HepG2 (cell line): ENCODE measurements at regions not wholly inside any gene's neighbourhood (a gene's known extent, or its start where the extent isn't known, plus 50 kb on each side); places are given as distances from the start of the nearest gene placed in this dataset.

Experiments used
- ATAC-seq: fragments of 200-7000 bp; cut with Tn5 transposase; 3 replicates; pipeline ENCODE4 v1.9.1; 2020; ENCODE audit warnings: mild to moderate bottlenecking, moderate library complexity
- BruUV-seq: library from RNA; stranded (reverse); fragments of 400-500 nt; replicated peaks from 2 replicates; lab custom pipeline; 2021; lab: Mats Ljungman, UMichigan
- CTCF ChIA-PET: fragments of 300-600 bp; formaldehyde crosslinking; extraction: SDS; loops from one replicate; lab custom pipeline; 2021; ENCODE audit warnings: low total read pairs, inconsistent platforms, low intra/inter-chr PET ratio; lab: Yijun Ruan, JAX
- POLR2A ChIA-PET: fragments of 350-600 bp; sonication (Branson Sonifier 250); formaldehyde crosslinking; loops from one replicate; lab custom pipeline; 2020; ENCODE audit warnings: antibody characterized with exemption, inconsistent platforms; lab: Yijun Ruan, JAX
- DNase-seq: peaks from one replicate; pipeline ENCODE4 v3.0.0-alpha.2; 2015; ENCODE audit warnings: low spot score
- FAIRE-seq: peaks from 3 replicates; lab custom pipeline; 2011; peaks lifted over from hg19 to GRCh38; lab: Jason Lieb, UNC
- H2AFZ ChIP-seq: one replicate; pipeline ENCODE4 v1.6.1; 2011; ENCODE audit warnings: low read length, inconsistent platforms
- H3K27ac ChIP-seq: fragments of 300-600 bp; 3 replicates; pipeline ENCODE4 v1.8.0; 2011; ENCODE audit warnings: mixed run types, mild to moderate bottlenecking, mixed read lengths, low read length, inconsistent platforms; ENCODE audit not compliant: insufficient read depth; ENCODE audit errors: extremely low read length
- H3K27me3 ChIP-seq, 2 experiments: fragments of 200-600 bp in 1 of 2; 2 replicates in 1 of 2; 3 replicates in 1 of 2; pipeline versions ENCODE4 v1.6.0 to v1.8.0; 2011; ENCODE audit warnings: low read length in 2 of 2, mild to moderate bottlenecking in 2 of 2, moderate library complexity in 2 of 2, inconsistent platforms in 1 of 2; ENCODE audit not compliant: insufficient read depth in 2 of 2, control insufficient read depth in 1 of 2
- H3K36me3 ChIP-seq, 2 experiments: fragments of 200-600 bp in 1 of 2; replicated peaks in 1 of 2; 2 replicates in 1 of 2; 3 replicates in 1 of 2; pipeline versions ENCODE4 v1.5.1 to v1.8.0; 2011; ENCODE audit warnings: low read length in 2 of 2, inconsistent platforms in 1 of 2; ENCODE audit not compliant: insufficient read depth in 2 of 2, control insufficient read depth in 1 of 2
- H3K4me1 ChIP-seq: 2 replicates; pipeline ENCODE4 v1.5.1; 2012; ENCODE audit warnings: low read length, inconsistent platforms; ENCODE audit not compliant: insufficient read depth
- H3K4me2 ChIP-seq: 2 replicates; pipeline ENCODE4 v1.6.0; 2011; ENCODE audit warnings: low read depth, low read length, inconsistent platforms
- H3K4me3 ChIP-seq, 3 experiments: fragments of 200-600 bp in 1 of 3; sonication (generic), shearing (Covaris generic) in 1 of 3; replicated peaks in 1 of 3; 2 replicates each; pipeline ENCODE4 v1.5.1; 2011 to 2016; ENCODE audit warnings: low read length in 3 of 3, inconsistent platforms in 2 of 3, low read depth in 2 of 3, mild to moderate bottlenecking in 2 of 3, control low read depth in 1 of 3, mixed read lengths in 1 of 3; ENCODE audit not compliant: insufficient read depth in 1 of 3
- H3K79me2 ChIP-seq: one replicate; pipeline ENCODE4 v1.6.1; 2011; ENCODE audit warnings: low read length, inconsistent platforms; ENCODE audit not compliant: insufficient read depth
- H3K9ac ChIP-seq: 2 replicates; pipeline ENCODE4 v1.6.0; 2011; ENCODE audit warnings: mild to moderate bottlenecking, low read depth, low read length, inconsistent platforms; ENCODE audit not compliant: insufficient read depth
- H3K9me3 ChIP-seq: 2 replicates; pipeline ENCODE4 v1.5.1; 2012; ENCODE audit warnings: mild to moderate bottlenecking, low read length
- H4K20me1 ChIP-seq: 2 replicates; pipeline ENCODE4 v1.6.0; 2011; ENCODE audit warnings: inconsistent platforms, mild to moderate bottlenecking, low read length, moderate library complexity; ENCODE audit not compliant: insufficient read depth
- HNRNPUL1 ChIP-seq: fragments of 200-400 bp; formaldehyde crosslinking; IDR thresholded peaks from 2 replicates; pipeline ENCODE4 v1.6.1; 2017; ENCODE audit warnings: low read depth, mild to moderate bottlenecking, low read length, moderate library complexity
- KDM1A ChIP-seq: IDR thresholded peaks from 2 replicates; pipeline ENCODE4 v1.6.1; 2016; ENCODE audit warnings: missing compliant biosample characterization
- MAFK ChIP-seq, 2 experiments: IDR thresholded peaks in 1 of 2; conservative IDR thresholded peaks in 1 of 2; 2 replicates each; pipeline ENCODE4 v1.6.1; 2011; ENCODE audit warnings: improper control_type of control experiment in 2 of 2, low read length in 2 of 2
- NFYC ChIP-seq: IDR thresholded peaks from 2 replicates; pipeline ENCODE4 v1.6.1; 2016; ENCODE audit warnings: missing genetic modification reagents, missing compliant biosample characterization
- NR2F1 ChIP-seq, 2 experiments: fragments of 450-650 bp in 1 of 2; formaldehyde crosslinking in 1 of 2; IDR thresholded peaks; 2 replicates each; pipeline versions ENCODE4 v1.5.0 to v1.6.1; 2016 to 2020; ENCODE audit warnings: mild to moderate bottlenecking in 1 of 2, missing compliant biosample characterization in 1 of 2, missing genetic modification reagents in 1 of 2, moderate library complexity in 1 of 2
- NR2F2 ChIP-seq: IDR thresholded peaks from 2 replicates; pipeline ENCODE4 v1.6.1; 2012; ENCODE audit warnings: low read depth, inconsistent platforms, borderline replicate concordance
- RAD51 ChIP-seq: fragments of 450-650 bp; IDR thresholded peaks from 2 replicates; pipeline ENCODE4 v1.6.1; 2016; ENCODE audit warnings: borderline replicate concordance
- TCF7 ChIP-seq: sonication (generic); IDR thresholded peaks from 2 replicates; pipeline ENCODE4 v1.6.1; 2016; ENCODE audit warnings: antibody characterized with exemption, low read depth
- TOE1 ChIP-seq: sonication (generic); formaldehyde crosslinking; IDR thresholded peaks from 2 replicates; pipeline ENCODE4 v1.4.0; 2020; ENCODE audit warnings: mild to moderate bottlenecking, missing genetic modification reagents
- ZBTB20 ChIP-seq: sonication (generic); formaldehyde crosslinking; IDR thresholded peaks from 2 replicates; pipeline ENCODE4 v1.8.1; 2023; ENCODE audit warnings: missing genetic modification reagents, low read depth, mild to moderate bottlenecking, borderline replicate concordance
- ZBTB25 ChIP-seq: IDR thresholded peaks from 2 replicates; pipeline ENCODE4 v1.6.1; 2018; ENCODE audit warnings: missing genetic modification reagents
- ZBTB8A ChIP-seq: sonication (generic); formaldehyde crosslinking; IDR thresholded peaks from 2 replicates; pipeline ENCODE4 v1.4.0; 2020; ENCODE audit warnings: mild to moderate bottlenecking, low read depth, missing genetic modification reagents, borderline replicate concordance
- ZFX ChIP-seq: sonication (generic); formaldehyde crosslinking; IDR thresholded peaks from 2 replicates; pipeline ENCODE4 v1.4.0; 2020; ENCODE audit warnings: mild to moderate bottlenecking, low read depth, missing genetic modification reagents, moderate library complexity
- ZNF224 ChIP-seq: sonication (generic); formaldehyde crosslinking; IDR thresholded peaks from 2 replicates; pipeline ENCODE4 v1.5.0; 2020; ENCODE audit warnings: mild to moderate bottlenecking, missing genetic modification reagents
- ZNF446 ChIP-seq: sonication (generic); formaldehyde crosslinking; IDR thresholded peaks from 2 replicates; pipeline ENCODE4 v1.5.0; 2020; ENCODE audit warnings: mild to moderate bottlenecking, missing genetic modification reagents
- ZNF740 ChIP-seq: sonication (generic); formaldehyde crosslinking; IDR thresholded peaks from 2 replicates; pipeline ENCODE4 v1.4.0; 2020; ENCODE audit warnings: missing genetic modification reagents
- ZNF883 ChIP-seq: sonication (generic); formaldehyde crosslinking; IDR thresholded peaks from 2 replicates; pipeline ENCODE4 v1.5.1; 2020; ENCODE audit warnings: mild to moderate bottlenecking, missing genetic modification reagents; ENCODE audit errors: not compliant biosample characterization
- WGBS: methylation state at CpG from one replicate; pipeline ENCODE4 v1.1.6; 2017; ENCODE audit warnings: low lambda C conversion rate; 5-methylcytosine and 5-hydroxymethylcytosine counted together
- in situ Hi-C: cut with HindIII; loops from 2 replicates; pipeline ENCODE4 v1.10.0; 2017; ENCODE audit warnings: low pct_unique_long_range_greater_than_20kb; ENCODE audit not compliant: extremely low pct_ligation_motif_present
- intact Hi-C: fragments of 100-400 bp; cut with micrococcal nuclease; formaldehyde crosslinking; loops from one replicate; pipeline ENCODE4 v1.10.0; 2022; ENCODE audit not compliant: unreplicated experiment
- TF ChIP-seq, protein P1 (sequence below): IDR thresholded peaks from 2 replicates; pipeline ENCODE4 v1.6.1; 2016; ENCODE audit warnings: mild to moderate bottlenecking, missing biosample characterization, missing genetic modification reagents
- TF ChIP-seq, protein P2 (sequence below): sonication (generic); formaldehyde crosslinking; IDR thresholded peaks from 2 replicates; pipeline ENCODE4 v1.8.0; 2022; ENCODE audit warnings: mild to moderate bottlenecking, missing genetic modification reagents, moderate library complexity
- TF ChIP-seq, protein P3 (sequence below): sonication (generic); formaldehyde crosslinking; IDR thresholded peaks from 2 replicates; pipeline ENCODE4 v1.8.0; 2023; ENCODE audit warnings: mild to moderate bottlenecking, missing genetic modification reagents

GRCh38 chr19:57008432-57008831 lies 111.4 kb upstream of the USP29 start:
- Histone ChIP-seq H3K27me3 (no peaks in the 10 kb centered on the region; a peak in 1 of 5 replicates), H3K4me1 (peaks cover 15% of the 10 kb centered on the region; the same call in 1 of the 2 replicates), H3K4me3 (no peak overlapping the region), H4K20me1 (no peaks in the 10 kb centered on the region), H2AFZ (no peak overlapping the region), H3K9ac (no peak overlapping the region), H3K36me3 (no peaks in the 10 kb centered on the region), H3K27ac (no peak overlapping the region), H3K79me2 (no peaks in the 10 kb centered on the region), H3K4me2 (no peak overlapping the region), H3K9me3 (no peaks in the 10 kb centered on the region; the same call in 1 of the 2 replicates)
- no peak for FAIRE-seq
- CTCF ChIA-PET = no interaction called here
- in situ Hi-C loops (no loop called here), intact Hi-C loops (no loop called here)
- no peak for ATAC-seq
- no peak for DNase-seq
- TF ChIP-seq, protein P1, sequence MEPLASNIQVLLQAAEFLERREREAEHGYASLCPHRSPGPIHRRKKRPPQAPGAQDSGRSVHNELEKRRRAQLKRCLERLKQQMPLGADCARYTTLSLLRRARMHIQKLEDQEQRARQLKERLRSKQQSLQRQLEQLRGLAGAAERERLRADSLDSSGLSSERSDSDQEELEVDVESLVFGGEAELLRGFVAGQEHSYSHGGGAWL (CRISPR knock-in tag) = no peak
- TF ChIP-seq ZBTB20 (CRISPR knock-in tag) = no peak
- TF ChIP-seq KDM1A (CRISPR knock-in tag) = no peak
- TF ChIP-seq, protein P2, sequence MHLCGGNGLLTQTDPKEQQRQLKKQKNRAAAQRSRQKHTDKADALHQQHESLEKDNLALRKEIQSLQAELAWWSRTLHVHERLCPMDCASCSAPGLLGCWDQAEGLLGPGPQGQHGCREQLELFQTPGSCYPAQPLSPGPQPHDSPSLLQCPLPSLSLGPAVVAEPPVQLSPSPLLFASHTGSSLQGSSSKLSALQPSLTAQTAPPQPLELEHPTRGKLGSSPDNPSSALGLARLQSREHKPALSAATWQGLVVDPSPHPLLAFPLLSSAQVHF (CRISPR knock-in tag) = no peak
- no peak for TF ChIP-seq ZFX (CRISPR knock-in tag)
- no peak for TF ChIP-seq HNRNPUL1
- no peak for TF ChIP-seq NFYC (CRISPR knock-in tag)
- no peak for TF ChIP-seq ZNF446 (CRISPR knock-in tag)
- no peak for TF ChIP-seq RAD51
- TF ChIP-seq, protein P3, sequence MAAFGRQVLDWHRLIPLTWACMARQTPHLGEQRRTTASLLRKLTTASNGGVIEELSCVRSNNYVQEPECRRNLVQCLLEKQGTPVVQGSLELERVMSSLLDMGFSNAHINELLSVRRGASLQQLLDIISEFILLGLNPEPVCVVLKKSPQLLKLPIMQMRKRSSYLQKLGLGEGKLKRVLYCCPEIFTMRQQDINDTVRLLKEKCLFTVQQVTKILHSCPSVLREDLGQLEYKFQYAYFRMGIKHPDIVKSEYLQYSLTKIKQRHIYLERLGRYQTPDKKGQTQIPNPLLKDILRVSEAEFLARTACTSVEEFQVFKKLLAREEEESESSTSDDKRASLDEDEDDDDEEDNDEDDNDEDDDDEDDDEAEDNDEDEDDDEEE (CRISPR knock-in tag) = no peak
- no peak for TF ChIP-seq TCF7
- no peak for TF ChIP-seq MAFK (conservative IDR thresholded peaks at IDR 0.05 in 1 of 2, IDR thresholded peaks at IDR 0.05 in 1 of 2; ENCODE audit: low read length in 2 of 2)
- no peak for TF ChIP-seq ZBTB25 (CRISPR knock-in tag)
- TF ChIP-seq TOE1 (CRISPR knock-in tag) = no peak
- no peak for TF ChIP-seq ZBTB8A (CRISPR knock-in tag)
- no peak for TF ChIP-seq NR2F2
- no peak for TF ChIP-seq ZNF740 (CRISPR knock-in tag)
- TF ChIP-seq NR2F1 (CRISPR knock-in tag; IDR thresholded peaks at IDR 0.05) = no peak
- TF ChIP-seq ZNF224 (CRISPR knock-in tag) = no peak
- TF ChIP-seq ZNF883 = no peak
- BruUV-seq = no TSS peak
- WGBS = 37% methylated on average over 6 of the region's 6 CpGs
- POLR2A ChIA-PET = no interaction called here
